ENCODE measurements at regions not wholly inside any gene's neighbourhood (a gene's known extent, or its start where the extent isn't known, plus 50 kb on each side); places are given as distances from the start of the nearest gene placed in this dataset.

GRCh38 chr1:234782791-234783190 is 172.8 kb upstream of the IRF2BP2 start:
- Histone ChIP-seq H3K36me3 (ENCODE audit: low read depth) (no peaks in the 10 kb centered on the region), H3K4me3 (ENCODE audit: severe bottlenecking) (no peak overlapping the region), H3K9me3 (ENCODE audit: severe bottlenecking) (no peaks in the 10 kb centered on the region), H3K27me3 (ENCODE audit: insufficient read depth, poor library complexity, severe bottlenecking) (no peaks in the 10 kb centered on the region), H3K27ac (ENCODE audit: poor library complexity, severe bottlenecking) (no peak overlapping the region), H3K4me1 (ENCODE audit: insufficient read depth, poor library complexity, severe bottlenecking) (no peaks in the 10 kb centered on the region)
- ATAC-seq (ENCODE audit: low read depth) (no peak), DNase-seq (ENCODE audit: low spot score) (no peak)
- TF ChIP-seq, protein P1, sequence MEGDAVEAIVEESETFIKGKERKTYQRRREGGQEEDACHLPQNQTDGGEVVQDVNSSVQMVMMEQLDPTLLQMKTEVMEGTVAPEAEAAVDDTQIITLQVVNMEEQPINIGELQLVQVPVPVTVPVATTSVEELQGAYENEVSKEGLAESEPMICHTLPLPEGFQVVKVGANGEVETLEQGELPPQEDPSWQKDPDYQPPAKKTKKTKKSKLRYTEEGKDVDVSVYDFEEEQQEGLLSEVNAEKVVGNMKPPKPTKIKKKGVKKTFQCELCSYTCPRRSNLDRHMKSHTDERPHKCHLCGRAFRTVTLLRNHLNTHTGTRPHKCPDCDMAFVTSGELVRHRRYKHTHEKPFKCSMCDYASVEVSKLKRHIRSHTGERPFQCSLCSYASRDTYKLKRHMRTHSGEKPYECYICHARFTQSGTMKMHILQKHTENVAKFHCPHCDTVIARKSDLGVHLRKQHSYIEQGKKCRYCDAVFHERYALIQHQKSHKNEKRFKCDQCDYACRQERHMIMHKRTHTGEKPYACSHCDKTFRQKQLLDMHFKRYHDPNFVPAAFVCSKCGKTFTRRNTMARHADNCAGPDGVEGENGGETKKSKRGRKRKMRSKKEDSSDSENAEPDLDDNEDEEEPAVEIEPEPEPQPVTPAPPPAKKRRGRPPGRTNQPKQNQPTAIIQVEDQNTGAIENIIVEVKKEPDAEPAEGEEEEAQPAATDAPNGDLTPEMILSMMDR (IDR thresholded peaks at IDR 0.05; ENCODE audit: poor library complexity, severe bottlenecking): no peak

- ATAC-seq (ENCODE audit: low read depth): no peak
- TF ChIP-seq, protein P1 (IDR thresholded peaks at IDR 0.05; ENCODE audit: poor library complexity, severe bottlenecking): no peak
- H3K4me1 ChIP-seq (ENCODE audit: insufficient read depth, poor library complexity, severe bottlenecking): no peaks in the 10 kb centered on the region
- H3K27me3 ChIP-seq (ENCODE audit: insufficient read depth, poor library complexity, severe bottlenecking): no peaks in the 10 kb centered on the region
- no peak overlapping the region for H3K27ac ChIP-seq (ENCODE audit: poor library complexity, severe bottlenecking)
- no peaks in the 10 kb centered on the region for H3K9me3 ChIP-seq (ENCODE audit: severe bottlenecking)
- H3K36me3 ChIP-seq (ENCODE audit: low read depth): no peaks in the 10 kb centered on the region
- no peak overlapping the region for H3K4me3 ChIP-seq (ENCODE audit: severe bottlenecking)
- no peak for DNase-seq (ENCODE audit: low spot score)
Observed at GRCh38 chr1:234782105-234782751, 172.2 kb upstream of the IRF2BP2 start.

DNA sequence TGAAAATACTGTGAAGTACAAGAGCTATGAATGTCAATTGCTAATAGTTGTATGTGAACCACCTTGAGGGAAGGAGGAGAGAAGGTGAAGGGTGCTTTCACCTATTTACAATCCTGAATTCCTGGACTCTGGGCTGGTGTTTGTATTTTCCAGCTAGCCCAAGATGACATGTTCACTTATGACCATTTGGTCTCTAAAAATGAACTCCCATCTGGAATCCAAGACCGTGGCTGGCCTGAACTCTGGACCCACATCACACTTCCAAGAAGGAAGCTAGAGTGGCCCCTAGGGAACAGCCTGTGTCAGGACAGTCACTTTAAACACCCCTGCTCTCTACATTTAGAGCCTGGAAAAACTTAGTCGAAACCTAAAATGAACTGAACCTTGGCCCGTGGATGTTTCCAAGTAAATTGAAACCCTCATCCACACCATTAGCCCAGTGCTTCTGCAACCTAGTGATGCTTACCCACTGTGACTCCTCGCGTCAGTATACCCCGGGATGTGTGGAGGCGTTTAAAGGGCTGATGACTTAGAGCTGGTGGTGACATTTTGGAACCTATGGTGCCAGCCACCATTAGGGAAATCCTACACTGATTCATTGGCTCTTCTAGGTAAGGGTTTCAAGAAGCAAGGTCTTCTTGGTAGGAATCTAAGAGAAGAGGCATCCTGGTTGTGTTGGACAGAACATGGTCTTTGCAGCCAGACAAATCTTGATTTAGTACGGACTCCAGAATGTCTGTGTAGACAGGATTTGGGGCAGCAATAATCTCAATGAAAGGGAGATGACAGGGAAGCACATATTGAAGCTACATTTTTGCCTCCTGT is 171.5 kb upstream of the IRF2BP2 start:
- DNase-seq (ENCODE audit: low spot score) (no peak), ATAC-seq (ENCODE audit: low read depth) (no peak)
- H3K27ac ChIP-seq (ENCODE audit: poor library complexity, severe bottlenecking): no peak overlapping the region
- no peaks in the 10 kb centered on the region for H3K36me3 ChIP-seq (ENCODE audit: low read depth)
- no peak overlapping the region for H3K4me3 ChIP-seq (ENCODE audit: severe bottlenecking)
- TF ChIP-seq, protein P1 (IDR thresholded peaks at IDR 0.05; ENCODE audit: poor library complexity, severe bottlenecking): no peak
- H3K4me1 ChIP-seq (ENCODE audit: insufficient read depth, poor library complexity, severe bottlenecking): no peaks in the 10 kb centered on the region
- no peaks in the 10 kb centered on the region for H3K27me3 ChIP-seq (ENCODE audit: insufficient read depth, poor library complexity, severe bottlenecking)
- no peaks in the 10 kb centered on the region for H3K9me3 ChIP-seq (ENCODE audit: severe bottlenecking)

- TF ChIP-seq, protein P1 (IDR thresholded peaks at IDR 0.05; ENCODE audit: poor library complexity, severe bottlenecking): no peak
- H3K27me3 ChIP-seq (ENCODE audit: insufficient read depth, poor library complexity, severe bottlenecking): no peaks in the 10 kb centered on the region
- DNase-seq (ENCODE audit: low spot score): peak; percentile 73
Observed at GRCh38 chr1:234780531-234781162, 170.7 kb upstream of the IRF2BP2 start.

More at GRCh38 chr1:234780531-234781162, 170.7 kb upstream of the IRF2BP2 start:
- Histone ChIP-seq H3K27ac (ENCODE audit: poor library complexity, severe bottlenecking) (no peak overlapping the region), H3K4me1 (ENCODE audit: insufficient read depth, poor library complexity, severe bottlenecking) (no peaks in the 10 kb centered on the region), H3K4me3 (ENCODE audit: severe bottlenecking) (no peak overlapping the region), H3K36me3 (ENCODE audit: low read depth) (no peaks in the 10 kb centered on the region), H3K9me3 (ENCODE audit: severe bottlenecking) (no peaks in the 10 kb centered on the region)
- no peak for ATAC-seq (ENCODE audit: low read depth)
